ENCODE measurements at regions not wholly inside any gene's neighbourhood (a gene's known extent, or its start where the extent isn't known, plus 50 kb on each side); places are given as distances from the start of the nearest gene placed in this dataset.
"Not testable (repeated sequence)": the region's sequence is repeated elsewhere in the genome, so short reads cannot be mapped to it uniquely, and the experiment has no call there.

GRCh38 chr6:56802584-56802983 lies 152.3 kb upstream of the BEND6 start:
- no peak for DNase-seq

- DNase-seq = no peak
Observed at GRCh38 chr6:56799989-56800388, 154.9 kb upstream of the BEND6 start.

- DNase-seq = no peak
Observed at GRCh38 chr6:56798163-56798562, 155.5 kb upstream of the DST start.

GRCh38 chr6:56796196-56796532 lies 153.5 kb upstream of the DST start:
- no peak for DNase-seq

- no peak for DNase-seq
Observed at GRCh38 chr6:56795466-56796195, 152.9 kb upstream of the DST start.

GRCh38 chr6:56794421-56794820 lies 151.7 kb upstream of the DST start:
- DNase-seq = no peak

- no peak for DNase-seq
Observed at GRCh38 chr6:56793938-56794337, 151.2 kb upstream of the DST start.

- no peak for DNase-seq
Observed at GRCh38 chr6:56790414-56790813, 147.7 kb upstream of the DST start.

GRCh38 chr6:56789879-56790278 lies 147.2 kb upstream of the DST start:
- DNase-seq = no peak

GRCh38 chr6:56789342-56789741 lies 146.7 kb upstream of the DST start:
- DNase-seq = no peak

- no peak for DNase-seq
Observed at GRCh38 chr6:56787209-56787608, 144.5 kb upstream of the DST start.

GRCh38 chr6:56786256-56786655 lies 143.6 kb upstream of the DST start:
- no peak for DNase-seq

GRCh38 chr6:56785536-56785935 lies 142.8 kb upstream of the DST start:
- DNase-seq = not testable (repeated sequence)

GRCh38 chr6:56780109-56780508 lies 137.4 kb upstream of the DST start:
- not testable (repeated sequence) for DNase-seq

- not testable (repeated sequence) for DNase-seq
Observed at GRCh38 chr6:56778503-56778902, 135.8 kb upstream of the DST start.

- no peak for DNase-seq
Observed at GRCh38 chr6:56775498-56776166, 132.9 kb upstream of the DST start.

GRCh38 chr6:56772737-56773184 lies 130.1 kb upstream of the DST start:
- peak in 1 of 2 experiments; percentile 58 for DNase-seq

- DNase-seq = no peak
Observed at GRCh38 chr6:56771929-56772607, 129.4 kb upstream of the DST start.

GRCh38 chr6:56771189-56771588 lies 128.5 kb upstream of the DST start:
- no peak for DNase-seq

GRCh38 chr6:56770011-56770520 lies 127.4 kb upstream of the DST start:
- DNase-seq = no peak

- DNase-seq = no peak
Observed at GRCh38 chr6:56767892-56768531, 125.3 kb upstream of the DST start.

- DNase-seq = no peak
Observed at GRCh38 chr6:56767435-56767834, 124.7 kb upstream of the DST start.

GRCh38 chr6:56766806-56767178 lies 124.1 kb upstream of the DST start:
- no peak for DNase-seq

Data from SW 1271 (cell line).